ENCODE measurements at regions not wholly inside any gene's neighbourhood (a gene's known extent, or its start where the extent isn't known, plus 50 kb on each side); places are given as distances from the start of the nearest gene placed in this dataset.

GRCh38 chr12:115438314-115438713 is 754.3 kb upstream of the TBX3 start:
- no peak for TF ChIP-seq CTCF (IDR thresholded peaks at IDR 0.05; ENCODE audit: control insufficient read depth, extremely low read depth, insufficient read depth)
- no peak for DNase-seq (ENCODE audit: low read depth)

GRCh38 chr12:115437061-115437567 is 753.1 kb upstream of the TBX3 start:
- no peak for DNase-seq (ENCODE audit: low read depth)
- H3K4me3 ChIP-seq (ENCODE audit: low read depth, low read length): no peak overlapping the region
- no peak for TF ChIP-seq CTCF (IDR thresholded peaks at IDR 0.05; ENCODE audit: control insufficient read depth, extremely low read depth, insufficient read depth)

More at GRCh38 chr12:115438314-115438713, 754.3 kb upstream of the TBX3 start:
- H3K4me3 ChIP-seq (ENCODE audit: low read depth, low read length): no peak overlapping the region

GRCh38 chr12:115433014-115433634 is 749.1 kb upstream of the TBX3 start:
- no peak overlapping the region for H3K4me3 ChIP-seq (ENCODE audit: low read depth, low read length)
- TF ChIP-seq CTCF (IDR thresholded peaks at IDR 0.05; ENCODE audit: control insufficient read depth, extremely low read depth, insufficient read depth): no peak
- no peak for DNase-seq (ENCODE audit: low read depth)

- no peak overlapping the region for H3K4me3 ChIP-seq (ENCODE audit: low read depth, low read length)
- no peak for DNase-seq (ENCODE audit: low read depth)
- no peak for TF ChIP-seq CTCF (IDR thresholded peaks at IDR 0.05; ENCODE audit: control insufficient read depth, extremely low read depth, insufficient read depth)
Measured at GRCh38 chr12:115430636-115431035, 746.7 kb upstream of the TBX3 start.

GRCh38 chr12:115426732-115427131 is 742.8 kb upstream of the TBX3 start:
- TF ChIP-seq CTCF (IDR thresholded peaks at IDR 0.05; ENCODE audit: control insufficient read depth, extremely low read depth, insufficient read depth): no peak
- no peak overlapping the region for H3K4me3 ChIP-seq (ENCODE audit: low read depth, low read length)
- DNase-seq (ENCODE audit: low read depth): no peak

DNA sequence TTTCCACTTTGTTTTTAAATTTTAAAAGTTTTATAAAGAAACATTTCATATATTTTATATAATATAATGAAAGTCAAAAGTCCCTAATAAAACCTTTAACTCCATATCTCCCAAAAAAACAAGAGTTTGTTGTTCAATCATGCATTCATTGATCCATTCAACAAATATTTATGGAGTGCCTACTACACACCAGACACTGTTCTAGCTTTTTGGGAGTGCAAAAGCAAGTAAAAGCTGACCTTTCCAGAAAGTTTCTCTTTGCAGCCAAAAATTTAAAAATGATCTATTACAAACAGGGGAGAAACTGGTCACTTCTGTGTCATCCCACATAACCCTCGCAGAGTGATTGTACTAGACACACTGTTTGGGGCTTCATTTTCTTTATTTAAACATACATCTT is 740.0 kb upstream of the TBX3 start:
- no peak overlapping the region for H3K4me3 ChIP-seq (ENCODE audit: low read depth, low read length)
- no peak for TF ChIP-seq CTCF (IDR thresholded peaks at IDR 0.05; ENCODE audit: control insufficient read depth, extremely low read depth, insufficient read depth)
- DNase-seq (ENCODE audit: low read depth): no peak

GRCh38 chr12:115423546-115423987 is 739.6 kb upstream of the TBX3 start:
- H3K4me3 ChIP-seq (ENCODE audit: low read depth, low read length): no peak overlapping the region
- DNase-seq (ENCODE audit: low read depth): no peak
- no peak for TF ChIP-seq CTCF (IDR thresholded peaks at IDR 0.05; ENCODE audit: control insufficient read depth, extremely low read depth, insufficient read depth)
